B cell (primary cell): ENCODE measurements at regions not wholly inside any gene's neighbourhood (a gene's known extent, or its start where the extent isn't known, plus 50 kb on each side); places are given as distances from the start of the nearest gene placed in this dataset.
A peak's percentile ranks its signal among the peaks of the same experiment; 100 is the strongest.

Experiments used
- ATAC-seq: fragments of 200-7000 bp; cut with Tn5 transposase; one replicate; pipeline ENCODE4 v1.10.0; 2021; ENCODE audit warnings: low read depth, mild to moderate bottlenecking, moderate number of reproducible peaks, moderate library complexity
- CTCF ChIA-PET: fragments of 350-600 bp; sonication (Branson Sonifier 250); formaldehyde crosslinking; loops from one replicate; lab custom pipeline; 2021; ENCODE audit warnings: antibody characterized with exemption, inconsistent platforms; lab: Charles Lee
- POLR2A ChIA-PET: fragments of 350-600 bp; sonication (Branson Sonifier 250); formaldehyde crosslinking; loops from one replicate; lab custom pipeline; 2021; ENCODE audit warnings: antibody characterized with exemption; lab: Charles Lee
- DNase-seq: peaks from one replicate; pipeline ENCODE4 v3.0.0; 2013
- H2AFZ ChIP-seq: 2 replicates; pipeline ENCODE4 v1.6.1; 2012; ENCODE audit warnings: mild to moderate bottlenecking, low read depth, low read length; ENCODE audit not compliant: insufficient read depth, poor library complexity, severe bottlenecking
- H3K27ac ChIP-seq, 2 donors: 1 replicate in 1 of 2; 2 replicates in 1 of 2; pipeline ENCODE4 v1.5.1; 2012 to 2013; ENCODE audit warnings: low read length in 2 of 2, mild to moderate bottlenecking in 2 of 2, moderate library complexity in 1 of 2
- H3K27me3 ChIP-seq, 4 experiments: fragments of 200-600 bp in 1 of 4; sonication (generic) in 1 of 4; replicated peaks in 1 of 4; 1 replicate in 2 of 4; 2 replicates in 2 of 4; pipeline versions ENCODE4 v1.6.1 to v1.7.0; 2013 to 2016; ENCODE audit warnings: low read length in 3 of 4, mild to moderate bottlenecking in 2 of 4, mixed read lengths in 1 of 4, moderate library complexity in 1 of 4; ENCODE audit not compliant: insufficient read depth in 4 of 4, control insufficient read depth in 3 of 4; ENCODE audit errors: control extremely low read depth in 1 of 4
- H3K36me3 ChIP-seq, 2 experiments: replicated peaks in 1 of 2; 1 replicate in 1 of 2; 2 replicates in 1 of 2; pipeline versions ENCODE4 v1.6.1 to v1.7.1; 2013; ENCODE audit warnings: low read length in 1 of 2; ENCODE audit not compliant: insufficient read depth in 2 of 2, control insufficient read depth in 1 of 2; ENCODE audit errors: control extremely low read depth in 1 of 2, extremely low read depth in 1 of 2
- H3K4me1 ChIP-seq, 2 donors: fragments of 200-600 bp in 1 of 2; sonication (generic) in 1 of 2; 1 replicate in 1 of 2; 2 replicates in 1 of 2; pipeline versions ENCODE4 v1.5.1 to v1.6.1; 2013 to 2017; ENCODE audit warnings: low read length in 2 of 2; ENCODE audit not compliant: control insufficient read depth in 2 of 2, insufficient read depth in 2 of 2
- H3K4me2 ChIP-seq: replicated peaks from 2 replicates; pipeline ENCODE3; 2012; ENCODE audit warnings: mild to moderate bottlenecking, low read depth, low read length; ENCODE audit not compliant: poor library complexity, severe bottlenecking
- H3K4me3 ChIP-seq, 5 experiments: fragments of 200-600 bp in 1 of 5; sonication (generic) in 1 of 5; 1 replicate in 3 of 5; 2 replicates in 2 of 5; pipeline versions ENCODE4 v1.5.1 to v1.7.0; 2011 to 2016; ENCODE audit warnings: low read length in 4 of 5, mild to moderate bottlenecking in 4 of 5, low read depth in 2 of 5, control low read depth in 1 of 5, moderate library complexity in 1 of 5; ENCODE audit not compliant: insufficient read depth in 1 of 5; ENCODE audit errors: control extremely low read depth in 1 of 5, extremely low read depth in 1 of 5
- H3K79me2 ChIP-seq: fragments of 200-600 bp; sonication (generic); one replicate; pipeline ENCODE4 v1.6.0; 2016; ENCODE audit warnings: low read length; ENCODE audit not compliant: control insufficient read depth, insufficient read depth
- H3K9ac ChIP-seq: fragments of 200-600 bp; sonication (generic); 2 replicates; pipeline ENCODE4 v1.6.1; 2017; ENCODE audit warnings: mild to moderate bottlenecking, low read length, moderate library complexity
- H3K9me3 ChIP-seq, 3 donors: one replicate each; pipeline versions ENCODE4 v1.6.1 to v1.7.1; 2013; ENCODE audit warnings: low read length in 2 of 3; ENCODE audit not compliant: control insufficient read depth in 2 of 3, insufficient read depth in 1 of 3; ENCODE audit errors: control extremely low read depth in 1 of 3
- H4K20me1 ChIP-seq: 2 replicates; pipeline ENCODE4 v1.6.0; 2012; ENCODE audit warnings: mild to moderate bottlenecking, low read length; ENCODE audit not compliant: insufficient read depth, control insufficient read depth, poor library complexity, severe bottlenecking
- H3K27ac Mint-ChIP-seq: one replicate; pipeline ENCODE4 v1.8.0; 2021; ENCODE audit warnings: mixed read lengths
- H3K27me3 Mint-ChIP-seq: one replicate; pipeline ENCODE4 v1.8.0; 2021; ENCODE audit warnings: mixed read lengths
- H3K4me1 Mint-ChIP-seq: one replicate; pipeline ENCODE4 v1.8.0; 2021; ENCODE audit warnings: mixed read lengths
- H3K4me3 Mint-ChIP-seq: one replicate; pipeline ENCODE4 v1.8.0; 2021; ENCODE audit warnings: mixed read lengths
- H3K9me3 Mint-ChIP-seq: one replicate; pipeline ENCODE4 v1.8.0; 2022; ENCODE audit warnings: mixed read lengths; ENCODE audit not compliant: insufficient read depth
- CTCF ChIP-seq: fragments of 200-600 bp; IDR thresholded peaks from one replicate; pipeline ENCODE4 v1.8.0; 2022; ENCODE audit warnings: antibody characterized with exemption, mild to moderate bottlenecking
- EZH2 ChIP-seq: IDR thresholded peaks from 2 replicates; pipeline ENCODE4 v1.6.1; 2012; ENCODE audit warnings: borderline replicate concordance, low read depth, mild to moderate bottlenecking, moderate library complexity, low read length; ENCODE audit not compliant: insufficient read depth, poor library complexity, severe bottlenecking
- WGBS: methylation state at CpG from one replicate; pipeline ENCODE4 v1.1.5; 2013; ENCODE audit warnings: missing lambda C conversion rate; ENCODE audit not compliant: insufficient coverage; 5-methylcytosine and 5-hydroxymethylcytosine counted together
- intact Hi-C: fragments of 100-400 bp; cut with micrococcal nuclease; formaldehyde crosslinking; loops from one replicate; pipeline ENCODE4 v1.10.0; 2022

GRCh38 chr20:11275740-11276139 lies 601.9 kb upstream of the JAG1 start:
- H3K4me3 ChIP-seq: no peak overlapping the region
- no peaks in the 10 kb centered on the region for H4K20me1 ChIP-seq
- Mint-ChIP-seq H3K4me3 (no peak overlapping the region), H3K27me3 (no peaks in the 10 kb centered on the region), H3K4me1 (no peaks in the 10 kb centered on the region), H3K27ac (no peak overlapping the region), H3K9me3 (no peaks in the 10 kb centered on the region)
- no peak overlapping the region for H3K4me2 ChIP-seq
- H3K4me1 ChIP-seq: no peaks in the 10 kb centered on the region
- CTCF ChIA-PET: no interaction called here
- POLR2A ChIA-PET: no interaction called here
- peaks cover 0 to 7% (median 0%) of the 10 kb centered on the region in 3 donors for H3K9me3 ChIP-seq
- H3K79me2 ChIP-seq: no peaks in the 10 kb centered on the region
- H3K36me3 ChIP-seq: no peaks in the 10 kb centered on the region
- intact Hi-C loops: no loop called here
- no peaks in the 10 kb centered on the region for H3K27me3 ChIP-seq
- no peak overlapping the region for H3K9ac ChIP-seq
- ATAC-seq: no peak
- no peak overlapping the region for H2AFZ ChIP-seq
- DNase-seq: no peak
- WGBS: 98% methylated on average over 2 of the region's 2 CpGs
- TF ChIP-seq EZH2 (no peak), CTCF (peak; percentile 27)
- H3K27ac ChIP-seq: no peak overlapping the region

- no peaks in the 10 kb centered on the region for H3K27me3 Mint-ChIP-seq
- H3K4me3 Mint-ChIP-seq: no peak overlapping the region
- H3K27me3 ChIP-seq: no peaks in the 10 kb centered on the region
- ATAC-seq: no peak
- H3K4me1 ChIP-seq: no peaks in the 10 kb centered on the region
- no peak overlapping the region for H3K4me2 ChIP-seq
- no CpG with 5 or more reads among the region's 1 CpG for WGBS
- H3K9me3 Mint-ChIP-seq: no peaks in the 10 kb centered on the region
- no peak overlapping the region for H3K4me3 ChIP-seq
- H3K4me1 Mint-ChIP-seq: no peaks in the 10 kb centered on the region
- H3K9me3 ChIP-seq: peaks cover 0 to 3% (median 0%) of the 10 kb centered on the region in 3 donors
- no peak overlapping the region for H2AFZ ChIP-seq
- no peaks in the 10 kb centered on the region for H3K36me3 ChIP-seq
- no peak overlapping the region for H3K27ac Mint-ChIP-seq
- H4K20me1 ChIP-seq: no peaks in the 10 kb centered on the region
- ChIA-PET CTCF (no interaction called here), POLR2A (no interaction called here)
- no peak for DNase-seq
- TF ChIP-seq CTCF: no peak
- no peak for TF ChIP-seq EZH2
- intact Hi-C loops: no loop called here
- H3K9ac ChIP-seq: no peak overlapping the region
- H3K79me2 ChIP-seq: no peaks in the 10 kb centered on the region
- no peak overlapping the region for H3K27ac ChIP-seq
These were observed 603.4 kb upstream of the JAG1 start for GRCh38 chr20:11277170-11277569.
